ENCODE measurements at regions not wholly inside any gene's neighbourhood (a gene's known extent, or its start where the extent isn't known, plus 50 kb on each side); places are given as distances from the start of the nearest gene placed in this dataset.
"Not testable (repeated sequence)": the region's sequence is repeated elsewhere in the genome, so short reads cannot be mapped to it uniquely, and the experiment has no call there.

DNA sequence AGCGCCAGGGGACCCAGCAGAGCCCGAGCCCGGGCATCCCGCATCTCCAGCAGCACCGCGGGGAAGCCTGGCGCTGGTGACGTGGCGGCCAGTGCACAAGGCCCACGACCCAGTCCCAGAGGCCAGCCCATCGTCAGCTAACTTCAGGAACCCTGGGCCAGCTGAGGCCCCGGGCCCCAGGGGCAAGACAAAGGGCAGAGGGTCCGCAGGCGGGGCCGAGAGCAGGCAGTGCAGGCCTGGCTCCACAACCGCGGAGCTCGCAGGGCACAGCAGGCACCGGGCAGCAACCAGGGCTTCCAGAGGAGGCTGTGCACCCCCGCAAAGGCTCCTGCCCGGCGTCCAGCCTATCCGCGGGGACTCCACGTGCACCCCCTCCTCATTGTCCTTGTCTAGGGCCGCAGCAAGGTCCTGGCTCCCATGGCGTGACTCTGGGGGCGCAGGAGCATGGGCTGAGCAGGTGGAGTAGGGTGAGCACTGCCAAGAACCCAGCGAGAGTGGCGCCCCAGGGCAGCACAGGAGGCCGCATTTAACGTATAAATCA, 352.5 kb downstream of the KCNJ18 start:
- not testable (repeated sequence) for DNase-seq (ENCODE audit: low spot score in 2 of 2); FAIRE-seq

DNA sequence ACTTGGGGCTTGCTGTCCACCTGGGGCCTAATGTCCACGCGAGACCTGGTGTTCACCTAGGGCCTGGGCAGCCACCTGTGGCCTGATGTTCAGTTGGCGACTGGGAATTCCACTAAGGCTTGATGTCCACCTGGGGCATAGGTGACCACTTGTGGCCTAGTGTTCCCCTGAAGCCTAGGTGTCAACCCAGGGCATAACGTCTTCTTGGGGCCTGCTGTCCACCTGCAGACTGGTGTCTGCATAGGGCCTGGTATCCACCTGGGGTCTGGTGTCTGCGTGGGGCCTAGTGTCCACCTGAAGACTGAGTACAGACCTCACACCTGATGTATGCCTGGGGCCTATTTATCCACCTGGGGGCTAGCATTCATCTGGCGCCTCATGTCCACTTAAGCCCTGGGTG, 355.2 kb downstream of the KCNJ18 start:
- DNase-seq (ENCODE audit: low spot score in 2 of 2); FAIRE-seq: not testable (repeated sequence)

DNA sequence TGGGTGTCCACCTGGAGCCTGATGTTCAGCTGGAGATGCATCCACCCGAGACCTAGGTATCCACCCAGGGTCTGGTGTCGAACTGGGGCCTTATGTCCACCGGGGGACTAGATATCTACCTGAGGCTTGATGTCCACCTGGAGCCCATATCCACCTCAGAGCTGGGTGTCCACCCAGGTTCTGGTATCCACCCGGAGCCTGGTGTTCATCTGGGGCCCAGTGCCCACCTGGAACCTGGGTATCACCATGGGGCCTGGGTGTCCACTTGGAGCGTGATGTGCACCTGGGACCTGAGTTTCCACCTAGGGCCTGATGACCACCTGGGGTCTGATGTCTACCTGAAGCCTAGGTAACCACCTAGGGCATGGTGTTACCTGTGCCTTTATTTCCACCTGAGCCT, 355.9 kb downstream of the KCNJ18 start:
- not testable (repeated sequence) for FAIRE-seq

DNA sequence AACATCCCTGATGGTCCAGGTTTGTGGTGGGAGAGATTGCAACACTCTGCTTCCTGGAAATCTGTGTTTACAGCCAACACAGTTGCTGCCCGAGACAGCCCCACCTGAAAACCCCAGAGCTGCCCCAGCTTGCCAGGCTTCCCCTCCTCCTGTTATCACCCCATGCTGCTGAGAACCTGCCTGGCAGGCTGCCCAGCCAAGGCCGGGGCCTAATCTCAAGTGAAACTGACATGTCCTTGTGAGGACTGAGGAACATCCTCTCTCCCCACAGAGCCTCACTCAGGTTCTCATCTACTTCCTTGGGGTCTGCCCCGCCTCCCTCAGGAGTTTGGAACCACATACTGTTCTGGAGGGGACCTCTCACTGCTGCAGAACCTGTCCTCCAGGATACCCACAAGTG, 358.4 kb downstream of the KCNJ18 start:
- not testable (repeated sequence) for DNase-seq (ENCODE audit: low spot score in 2 of 2); FAIRE-seq

More for the DNA sequence above, 355.9 kb downstream of the KCNJ18 start:
- not testable (repeated sequence) for DNase-seq (ENCODE audit: low spot score in 2 of 2)

DNA sequence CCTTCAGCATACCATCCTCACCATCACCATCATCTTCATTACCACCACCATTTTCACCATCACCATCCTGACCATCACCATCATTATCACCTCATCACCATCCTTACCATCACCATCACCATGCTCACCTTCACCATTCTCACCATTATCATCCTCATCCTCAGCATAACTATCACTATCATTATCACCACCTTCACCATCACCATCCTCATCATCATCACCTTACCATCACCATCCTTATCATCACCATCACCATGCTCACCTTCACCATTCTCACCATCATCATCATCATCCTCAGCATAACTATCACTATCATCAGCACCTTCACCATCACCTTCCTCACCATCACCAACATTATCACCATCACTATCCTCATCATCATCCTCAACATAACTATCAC, 360.4 kb downstream of the KCNJ18 start:
- not testable (repeated sequence) for FAIRE-seq

DNA sequence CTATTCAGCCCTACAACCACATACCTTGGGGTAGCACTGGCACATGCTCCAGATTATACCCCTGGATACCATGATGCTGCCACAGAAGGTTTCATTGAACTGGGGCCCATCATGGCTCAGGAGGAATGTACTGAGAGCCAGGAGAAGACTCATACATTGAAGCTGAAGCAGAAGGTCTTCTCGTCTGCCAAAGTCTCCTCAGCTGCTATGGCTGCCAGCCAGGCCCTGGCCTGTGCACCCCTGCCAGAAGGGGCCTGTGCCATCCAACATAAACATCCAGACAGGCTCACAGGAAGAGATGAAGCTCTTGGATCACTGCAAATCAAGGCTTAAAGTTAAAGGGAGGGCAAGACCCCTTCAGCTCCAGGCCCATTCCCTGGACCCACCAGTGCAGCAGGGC, 364.2 kb downstream of the KCNJ18 start:
- FAIRE-seq; DNase-seq (ENCODE audit: low spot score in 2 of 2): not testable (repeated sequence)

More for the DNA sequence above, 360.4 kb downstream of the KCNJ18 start:
- DNase-seq (ENCODE audit: low spot score in 2 of 2): not testable (repeated sequence)

DNA sequence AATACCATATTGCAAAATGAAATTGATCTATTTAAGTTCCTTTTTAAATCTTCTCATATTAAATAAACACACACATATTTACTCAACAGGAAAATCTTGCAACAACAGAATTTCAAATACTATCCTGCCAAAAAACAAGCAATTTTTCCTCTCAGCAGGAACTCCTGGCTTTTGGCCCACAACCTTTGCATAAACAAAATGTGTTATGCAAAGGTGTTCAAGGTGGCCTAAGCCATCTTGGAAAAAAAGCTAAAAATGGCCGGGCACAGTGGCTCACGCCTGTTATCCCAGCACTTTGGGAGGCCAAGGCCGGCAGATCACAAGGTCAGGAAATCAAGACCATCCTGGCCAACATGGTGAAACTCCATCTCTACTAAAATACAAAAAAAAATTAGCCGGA, 383.6 kb downstream of the KCNJ18 start:
- not testable (repeated sequence) for DNase-seq (ENCODE audit: low spot score in 2 of 2); FAIRE-seq

DNA sequence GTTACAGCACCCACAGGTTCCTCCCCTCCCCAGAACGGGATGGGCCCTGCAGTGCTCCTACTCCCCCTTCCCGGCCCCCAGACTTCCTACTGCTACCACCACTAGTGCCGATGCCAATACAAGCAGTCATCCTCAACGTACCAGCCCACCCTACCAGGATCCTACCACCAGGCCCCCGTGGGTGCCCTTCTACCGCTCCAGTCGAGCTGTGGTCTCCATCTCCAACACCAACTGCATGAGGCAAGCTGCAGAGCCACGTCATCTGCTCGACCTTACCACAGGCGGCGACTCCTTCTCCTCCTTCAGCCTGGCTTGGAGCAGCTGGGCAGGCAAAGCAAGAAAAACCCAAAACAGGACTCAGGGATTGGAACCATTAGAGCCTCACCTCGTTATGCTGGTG, 396.3 kb downstream of the KCNJ18 start:
- not testable (repeated sequence) for DNase-seq (ENCODE audit: low spot score in 2 of 2); FAIRE-seq

DNA sequence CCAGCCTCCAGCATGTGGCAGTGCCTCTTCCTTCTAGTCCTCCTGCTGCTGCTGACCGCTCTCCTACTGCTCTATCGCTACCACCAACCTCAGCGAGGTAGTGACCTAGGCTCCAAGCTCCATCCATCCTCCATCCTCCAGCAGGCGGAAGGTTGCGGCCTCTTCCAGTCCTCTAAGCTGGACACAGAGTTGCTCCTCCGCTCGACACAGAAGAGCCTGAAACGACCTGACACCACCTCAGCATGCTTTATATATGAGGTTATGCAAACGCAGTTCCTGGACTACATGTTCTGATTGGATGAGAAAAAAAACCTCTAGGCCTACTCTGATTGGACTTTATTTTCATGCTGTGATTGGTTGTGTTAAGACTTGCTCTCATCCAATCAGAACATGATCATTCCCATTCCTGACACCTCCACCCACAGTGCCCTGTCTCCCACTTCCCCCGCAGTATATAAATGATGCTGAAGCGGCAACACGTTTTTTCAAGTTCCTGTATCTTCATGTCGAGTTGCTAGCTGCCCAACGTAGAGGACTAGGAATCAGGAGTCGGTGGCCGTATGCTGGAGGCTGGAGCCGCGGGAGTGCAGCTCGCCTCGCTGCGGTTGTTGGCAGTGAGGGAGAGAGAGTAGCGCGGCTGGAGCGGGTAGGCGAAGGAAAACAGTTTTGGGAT, 398.1 kb downstream of the KCNJ18 start:
- no peak for FAIRE-seq

DNA sequence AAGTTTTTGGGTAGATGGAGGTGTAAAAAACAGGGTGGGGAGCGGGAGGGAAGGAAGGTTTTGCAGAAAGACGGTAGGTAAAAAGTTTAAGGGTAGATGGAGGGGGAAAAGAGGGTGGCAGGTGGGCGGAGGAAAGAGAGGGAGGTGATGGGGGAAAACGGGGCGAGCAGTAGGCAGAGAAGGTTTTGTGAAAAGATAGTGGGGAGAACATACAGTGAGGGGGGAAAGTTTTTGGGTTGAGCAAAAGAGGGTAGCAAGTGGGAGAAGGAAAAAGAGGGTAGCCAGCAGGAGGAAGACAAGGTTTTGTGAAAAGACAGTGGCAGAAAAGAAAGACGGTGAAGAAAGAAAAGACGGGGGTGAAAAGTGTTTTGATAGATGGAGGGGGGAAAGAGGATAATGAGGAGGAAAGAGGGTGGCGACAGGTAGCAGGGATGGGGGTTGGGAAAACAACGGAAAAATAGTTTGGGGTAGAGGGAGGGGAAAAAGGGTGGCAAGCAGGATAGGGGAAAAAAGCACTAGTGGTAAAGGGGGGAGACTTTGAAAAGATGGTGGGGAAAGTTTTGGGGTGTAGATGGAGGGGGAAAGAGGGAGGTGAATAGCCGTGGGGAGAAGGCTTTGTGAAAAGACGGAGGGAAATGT, 398.8 kb downstream of the KCNJ18 start:
- DNase-seq (ENCODE audit: low spot score in 2 of 2); FAIRE-seq: not testable (repeated sequence)

More for the DNA sequence above, 398.1 kb downstream of the KCNJ18 start:
- DNase-seq (ENCODE audit: low spot score in 2 of 2): no peak

DNA sequence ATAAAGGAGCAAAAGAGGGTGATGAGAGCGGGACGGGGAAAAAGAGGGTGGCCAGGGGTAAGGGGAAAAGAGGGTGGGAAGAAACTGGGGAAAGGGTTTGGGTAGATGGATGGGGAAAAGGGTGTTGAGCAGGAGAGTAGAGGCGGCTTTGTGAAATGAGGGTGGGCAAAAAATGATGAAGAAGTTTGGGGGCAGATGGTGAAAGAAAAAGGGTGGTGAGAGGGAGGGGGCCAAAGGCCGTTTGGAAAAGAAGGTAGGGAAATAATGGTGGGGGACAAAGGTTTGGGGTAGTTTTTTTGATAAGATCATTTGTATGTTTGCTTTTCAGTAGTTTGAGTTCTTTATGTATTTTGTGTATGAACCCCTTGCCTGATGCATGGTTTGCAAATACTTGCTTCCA, 399.5 kb downstream of the KCNJ18 start:
- not testable (repeated sequence) for DNase-seq (ENCODE audit: low spot score in 2 of 2); FAIRE-seq

DNA sequence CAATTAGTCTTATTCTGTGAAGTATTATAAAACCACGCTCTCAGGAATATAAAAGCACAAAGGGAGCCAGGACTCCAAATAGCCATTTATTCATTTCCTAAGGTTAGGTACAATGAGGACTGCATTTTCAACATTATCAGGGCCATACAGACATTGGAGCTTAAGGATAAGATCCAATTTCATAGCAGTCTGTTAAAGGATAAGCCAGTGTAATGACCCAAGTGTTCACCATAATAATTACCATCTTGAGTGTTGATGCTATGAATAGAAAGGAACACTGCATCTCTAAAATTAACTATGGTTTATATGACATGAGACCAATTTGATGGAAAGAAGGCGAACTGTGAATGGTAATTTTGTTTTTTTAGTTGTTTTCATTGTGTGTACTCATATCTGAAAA, 403.1 kb downstream of the KCNJ18 start:
- not testable (repeated sequence) for FAIRE-seq; DNase-seq (ENCODE audit: low spot score in 2 of 2)

DNA sequence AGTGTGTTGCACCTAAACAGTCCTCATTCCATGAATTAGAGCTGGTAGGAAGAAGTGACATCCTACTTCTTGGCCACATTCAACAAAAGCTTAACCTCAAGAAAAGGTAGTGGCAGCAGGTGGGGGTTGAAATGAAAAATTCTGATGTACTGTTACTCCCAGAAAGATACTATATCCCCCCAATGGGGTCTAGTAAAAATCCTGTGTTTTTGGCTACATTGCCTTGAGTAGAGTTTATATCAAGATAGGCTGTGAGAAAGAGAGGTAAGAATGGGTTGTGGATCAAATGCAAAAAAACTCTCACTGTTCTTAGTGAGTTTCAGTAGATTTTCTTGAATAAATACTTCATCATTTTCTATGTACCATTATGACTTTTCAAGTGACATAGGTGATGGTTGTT, 407.3 kb downstream of the KCNJ18 start:
- not testable (repeated sequence) for FAIRE-seq

DNA sequence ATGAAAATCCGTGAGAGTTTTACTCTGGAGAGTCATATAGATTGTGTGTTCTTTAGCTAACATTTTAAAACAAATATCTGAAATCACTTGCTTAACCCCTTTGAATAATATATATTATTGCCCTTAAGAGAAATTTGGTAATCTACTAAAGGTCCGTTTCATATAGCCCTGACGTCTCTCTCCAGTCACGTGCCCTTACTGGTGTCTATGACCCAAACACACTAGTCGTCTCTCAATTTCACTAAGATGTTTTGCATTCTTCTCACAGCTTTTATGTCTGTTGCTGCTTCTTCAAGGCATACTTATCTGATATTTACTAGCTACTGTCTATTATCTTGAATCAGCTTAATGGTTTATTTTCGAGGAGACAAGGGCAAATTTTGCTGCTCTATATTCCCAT, 409.9 kb downstream of the KCNJ18 start:
- FAIRE-seq: no peak
- DNase-seq (ENCODE audit: low spot score in 2 of 2): no peak

More for the DNA sequence above, 407.3 kb downstream of the KCNJ18 start:
- not testable (repeated sequence) for DNase-seq (ENCODE audit: low spot score in 2 of 2)

DNA sequence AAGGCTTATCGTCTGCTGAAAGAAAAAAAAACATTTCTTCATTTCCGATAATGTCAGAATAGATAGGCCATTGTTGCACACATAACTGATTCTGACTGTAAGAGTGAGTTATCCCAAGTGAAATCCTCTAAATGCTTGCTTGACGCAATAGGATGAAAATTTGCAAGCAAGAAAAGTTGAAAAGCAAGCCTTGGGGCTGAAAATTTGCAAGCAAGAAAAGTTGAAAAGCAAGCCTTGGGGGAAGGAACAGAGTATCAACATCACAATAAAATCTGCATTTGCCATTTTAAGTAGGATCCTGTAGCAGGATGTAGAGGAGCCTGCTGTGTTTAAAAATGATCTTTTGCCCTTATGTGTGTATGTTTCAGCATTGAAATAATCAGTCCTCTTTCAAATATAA, 424.4 kb downstream of the KCNJ18 start:
- DNase-seq (ENCODE audit: low spot score in 2 of 2); FAIRE-seq: not testable (repeated sequence)

DNA sequence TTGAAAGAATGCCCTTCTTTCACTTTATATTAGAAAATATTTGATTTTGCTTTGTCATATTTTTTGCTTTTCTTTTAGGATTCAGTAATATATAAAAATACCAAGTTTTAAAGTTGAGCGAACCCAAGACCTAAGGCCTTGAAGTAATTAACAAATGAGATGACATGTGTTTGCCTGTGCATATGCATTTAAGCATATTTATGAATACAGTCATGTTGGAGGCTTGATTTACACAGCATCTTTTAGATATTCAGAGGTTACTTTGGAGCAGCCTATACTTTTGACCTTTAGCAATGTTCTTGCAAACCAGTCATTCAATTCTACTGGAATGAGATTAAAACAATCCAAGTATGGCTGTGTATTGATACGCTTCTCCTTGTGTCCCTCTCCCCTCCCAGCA, 425.1 kb downstream of the KCNJ18 start:
- FAIRE-seq; DNase-seq (ENCODE audit: low spot score in 2 of 2): not testable (repeated sequence)

DNA sequence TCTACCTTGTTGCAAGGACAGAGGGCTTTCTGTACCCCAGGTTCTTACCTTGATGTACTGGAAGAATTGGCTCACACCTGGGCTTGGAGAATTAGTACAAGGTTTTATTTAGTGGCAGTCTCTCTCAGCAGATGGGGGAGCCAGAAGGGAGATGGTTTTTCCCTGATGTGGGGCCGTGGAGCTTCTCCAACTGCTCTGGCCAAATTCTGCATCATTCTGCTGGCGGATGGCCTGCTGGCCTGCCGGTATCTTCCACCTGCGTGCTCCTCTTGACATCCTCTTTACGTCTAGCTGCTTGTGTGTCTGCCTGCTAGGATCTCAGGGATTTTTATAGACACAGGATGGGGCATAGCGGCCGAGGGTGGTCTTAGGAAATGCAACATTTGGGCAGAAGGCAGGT, 426.7 kb downstream of the KCNJ18 start:
- not testable (repeated sequence) for FAIRE-seq; DNase-seq (ENCODE audit: low spot score in 2 of 2)

DNA sequence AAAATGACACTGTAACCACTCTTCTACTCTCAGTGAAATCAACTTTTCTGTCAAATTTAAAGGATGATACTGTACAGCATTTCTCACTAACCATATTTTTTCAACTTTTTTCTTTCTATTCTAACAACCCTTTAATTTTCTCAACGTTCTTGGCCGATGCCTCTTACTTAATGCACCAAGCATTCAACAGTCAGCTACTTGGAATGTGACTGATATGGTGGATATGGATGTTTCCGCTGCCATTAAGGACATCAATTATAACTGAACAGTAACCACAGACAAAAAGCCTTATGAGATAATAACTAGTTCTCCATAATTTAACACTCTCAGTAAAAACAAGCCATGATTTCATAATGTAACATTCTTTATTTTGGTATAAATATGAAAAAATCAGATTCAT, 427.4 kb downstream of the KCNJ18 start:
- not testable (repeated sequence) for DNase-seq (ENCODE audit: low spot score in 2 of 2); FAIRE-seq

DNA sequence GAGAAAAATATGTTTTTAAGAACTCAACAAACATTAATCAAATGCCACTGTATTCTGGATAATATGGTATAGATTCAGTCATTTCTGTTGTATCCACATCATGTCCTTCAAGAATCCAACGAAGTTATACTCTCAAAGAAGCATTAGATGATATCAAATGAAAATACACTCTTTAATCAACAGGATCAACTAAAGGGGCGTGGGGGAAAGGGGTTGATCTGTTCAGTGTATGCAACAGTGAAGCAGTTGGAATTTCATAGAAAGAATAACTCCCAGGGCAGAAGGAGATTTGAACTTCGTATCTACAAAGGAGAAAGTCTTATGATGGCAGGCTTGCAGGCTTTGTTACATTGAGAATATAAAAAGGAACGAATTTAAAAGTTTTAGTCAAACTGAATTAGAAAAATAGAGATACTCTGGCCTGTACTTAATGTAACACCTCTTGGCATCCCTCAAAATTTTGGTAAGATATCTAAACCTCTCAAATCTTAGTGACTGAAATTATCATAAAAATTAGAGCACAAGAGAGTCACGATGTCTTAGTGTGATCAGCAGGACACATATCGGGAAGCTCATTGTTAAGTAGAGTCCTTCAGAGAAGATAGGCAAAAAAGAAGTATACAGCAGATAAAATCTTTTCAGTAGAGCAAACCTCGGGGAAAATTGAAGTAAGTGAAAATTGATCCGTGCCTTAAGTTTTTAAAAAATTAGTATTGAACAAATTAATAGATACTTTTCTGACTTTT, 431.4 kb downstream of the KCNJ18 start:
- DNase-seq (ENCODE audit: low spot score in 2 of 2): no peak
- FAIRE-seq: no peak

DNA sequence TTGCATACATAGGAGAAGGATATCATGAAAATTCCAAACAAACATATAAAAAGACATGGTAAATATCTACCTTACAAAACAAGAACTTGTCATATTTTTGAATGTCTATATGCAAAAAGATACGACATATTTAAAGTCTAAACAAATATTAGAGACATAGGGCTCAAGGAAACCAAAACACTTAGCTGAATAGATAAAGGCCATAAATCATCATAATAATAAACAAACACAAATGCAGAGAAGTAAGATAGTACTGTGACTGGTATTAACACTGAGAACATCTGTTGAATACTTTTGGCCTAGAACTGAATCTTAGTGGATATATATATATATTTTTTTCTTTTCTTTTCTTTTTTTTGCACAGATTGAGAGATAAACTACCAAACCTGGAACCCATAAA, 435.8 kb downstream of the KCNJ18 start:
- FAIRE-seq (no peak), DNase-seq (ENCODE audit: low spot score in 2 of 2) (no peak)

DNA sequence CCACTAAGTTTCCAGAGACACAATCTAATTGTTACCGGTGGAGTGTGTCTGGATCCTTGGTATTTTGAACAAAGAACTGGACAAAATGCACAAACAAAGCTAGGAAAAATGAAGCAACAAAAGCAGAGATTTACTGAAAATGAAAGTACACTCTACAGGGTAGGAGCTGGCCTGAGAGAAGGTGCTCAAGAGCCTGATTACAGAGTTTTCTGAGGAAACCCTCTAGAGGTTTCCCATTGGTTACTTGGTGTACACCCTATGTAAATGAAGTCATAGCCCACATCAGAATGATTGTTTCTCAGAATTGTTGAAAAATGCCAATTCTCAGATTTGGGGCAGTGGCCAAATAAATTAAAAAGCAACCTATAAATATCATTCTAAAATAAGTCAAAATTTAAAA, 436.4 kb downstream of the KCNJ18 start:
- DNase-seq (ENCODE audit: low spot score in 2 of 2): no peak
- no peak for FAIRE-seq
